ENCODE measurements at regions not wholly inside any gene's neighbourhood (a gene's known extent, or its start where the extent isn't known, plus 50 kb on each side); places are given as distances from the start of the nearest gene placed in this dataset.
A peak's percentile ranks its signal among the peaks of the same experiment; 100 is the strongest.

GRCh38 chr3:150194513-150194912, 213.6 kb upstream of the TSC22D2 start:
- Histone ChIP-seq H3K27ac (ENCODE audit: low read depth, low read length) (no peak overlapping the region), H2AFZ (ENCODE audit: low read length) (peak overlapping the region; percentile 96), H3K18ac (ENCODE audit: extremely low read depth, low read length) (no peak overlapping the region), H2AK5ac (ENCODE audit: low read depth, low read length) (no peak overlapping the region), H4K20me1 (replicated peaks in 1 of 2; ENCODE audit: control insufficient read depth in 1 of 2, insufficient read depth in 2 of 2, low read length in 2 of 2) (no peaks in the 10 kb centered on the region), H3K23ac (ENCODE audit: insufficient read length) (no peak overlapping the region), H2BK15ac (ENCODE audit: low read length) (peak overlapping the region; percentile 61; the same call in 1 of the 2 replicates), H2BK120ac (replicated peaks; ENCODE audit: low read depth, low read length) (no peak overlapping the region), H3K23me2 (ENCODE audit: low read depth, low read length) (no peaks in the 10 kb centered on the region; the same call in 1 of the 2 replicates), H2BK20ac (ENCODE audit: low read length) (no peak overlapping the region), H2BK12ac (ENCODE audit: low read depth, low read length) (no peak overlapping the region), H3K9ac (replicated peaks in 1 of 4; ENCODE audit: extremely low read depth in 1 of 4, low read depth in 3 of 4, low read length in 3 of 4) (no peak overlapping the region), H3K56ac (replicated peaks; ENCODE audit: insufficient read length, low read depth, low read length) (no peak overlapping the region), H3K79me2 (ENCODE audit: control insufficient read depth in 1 of 2, insufficient read depth in 2 of 2, low read length in 2 of 2) (no peaks in the 10 kb centered on the region), H3K4me2 (ENCODE audit: insufficient read depth in 1 of 2, low read depth in 2 of 2, low read length in 2 of 2) (no peak overlapping the region), H4K8ac (ENCODE audit: extremely low read depth, insufficient read depth, low read length) (no peak overlapping the region), H3K79me1 (ENCODE audit: low read depth, low read length) (no peaks in the 10 kb centered on the region), H4K91ac (replicated peaks; ENCODE audit: insufficient read length, low read length) (no peak overlapping the region), H3K9me3 (ENCODE audit: insufficient read depth in 2 of 2, low read depth in 1 of 2, low read length in 1 of 2) (no peaks in the 10 kb centered on the region; a peak in 1 of 4 replicates), H3K36me3 (ENCODE audit: control insufficient read depth in 2 of 4, insufficient read depth in 4 of 4, low read length in 3 of 4) (no peaks in the 10 kb centered on the region), H3K27me3 (replicated peaks in 1 of 4; ENCODE audit: control insufficient read depth in 3 of 4, extremely low read depth in 1 of 4, insufficient read depth in 3 of 4, low read length in 3 of 4) (no peaks in the 10 kb centered on the region), H3K14ac (ENCODE audit: insufficient read length) (no peak overlapping the region), H3K4me1 (replicated peaks in 1 of 4; ENCODE audit: control insufficient read depth in 3 of 4, insufficient read depth in 4 of 4, low read length in 3 of 4) (peaks cover 0 to 6% (median 0%) of the 10 kb centered on the region in 4 experiments; a peak in 1 of 7 replicates), H4K5ac (ENCODE audit: insufficient read length, low read depth, low read length) (no peak overlapping the region), H3K4ac (replicated peaks; ENCODE audit: insufficient read length, low read depth, low read length) (no peak overlapping the region), H3K4me3 (ENCODE audit: extremely low read depth in 1 of 4, insufficient read depth in 2 of 4, low read depth in 3 of 4, low read length in 4 of 4) (no peak overlapping the region), H2BK5ac (ENCODE audit: low read depth, low read length) (no peak overlapping the region)
- CTCF ChIA-PET (ENCODE audit: partially characterized antibody), result interaction anchor here (0.8 to 1.7 kb wide), 2 partner anchors 14 to 22 kb away, joined by 4 to 5 read pairs; no protein-coding TSS in a partner anchor
- FAIRE-seq (peak; percentile 84), DNase-seq (ENCODE audit: low read depth in 1 of 2, low spot score in 2 of 2) (no peak)
- POLR2A ChIA-PET (ENCODE audit: partially characterized antibody), result no interaction called here
- 86% methylated on average over 4 of the region's 4 CpGs; no CpG with 5 or more reads in 1 of the 2 experiments for WGBS, 2 experiments (ENCODE audit: extremely low coverage in 1 of 2, insufficient coverage in 1 of 2, insufficient read length in 1 of 2, insufficient replicate concordance in 2 of 2, low coverage in 1 of 2, low lambda C conversion rate in 2 of 2, missing lambda C conversion rate in 1 of 2)
- TF ChIP-seq RFX5 (IDR thresholded peaks at IDR 0.05; ENCODE audit: borderline replicate concordance, low read depth, low read length), result no peak
- no peak for TF ChIP-seq KDM5A (IDR thresholded peaks at IDR 0.05; ENCODE audit: low read length)
- TF ChIP-seq KDM1A (IDR thresholded peaks at IDR 0.05; ENCODE audit: borderline replicate concordance, low read length), result no peak
- TF ChIP-seq ATF3 (IDR thresholded peaks at IDR 0.05; ENCODE audit: insufficient read depth, low read depth, low read length), result no peak
- no peak for TF ChIP-seq NRF1 (IDR thresholded peaks at IDR 0.05; ENCODE audit: low read depth, low read length)
- no peak for TF ChIP-seq SP2 (IDR thresholded peaks at IDR 0.05; ENCODE audit: low read length)
- no peak for TF ChIP-seq TAF7 (optimal IDR thresholded peaks at IDR 0.05; ENCODE audit: borderline replicate concordance, low read depth, low read length)
- no peak for TF ChIP-seq CEBPB (IDR thresholded peaks at IDR 0.05; ENCODE audit: low read depth, low read length)
- TF ChIP-seq BRCA1 (IDR thresholded peaks at IDR 0.05; ENCODE audit: low read depth, low read length), result no peak
- no peak for TF ChIP-seq TCF12 (IDR thresholded peaks at IDR 0.05; ENCODE audit: low read depth, low read length)
- TF ChIP-seq YY1 (IDR thresholded peaks at IDR 0.05; ENCODE audit: low read depth, low read length), result no peak
- no peak for TF ChIP-seq RNF2 (IDR thresholded peaks at IDR 0.05; ENCODE audit: borderline replicate concordance, low read depth, low read length, missing control alignments, poor library complexity, severe bottlenecking)
- TF ChIP-seq SIX5 (IDR thresholded peaks at IDR 0.05; ENCODE audit: low read depth, low read length), result no peak
- TF ChIP-seq CHD1 (IDR thresholded peaks at IDR 0.05; ENCODE audit: low read depth, low read length), result no peak
- TF ChIP-seq CBX5 (IDR thresholded peaks at IDR 0.05; ENCODE audit: low read depth, low read length), result no peak
